GM21717 (cell line): ENCODE measurements at regions not wholly inside any gene's neighbourhood (a gene's known extent, or its start where the extent isn't known, plus 50 kb on each side); places are given as distances from the start of the nearest gene placed in this dataset.
"Not testable (repeated sequence)": the region's sequence is repeated elsewhere in the genome, so short reads cannot be mapped to it uniquely, and the experiment has no call there.

Experiments used
- ATAC-seq: cut with Tn5 transposase; IDR thresholded peaks from one replicate; pipeline ENCODE4 v1.9.1; 2021; ENCODE audit warnings: mild to moderate bottlenecking, moderate library complexity; ENCODE audit not compliant: unreplicated experiment

DNA sequence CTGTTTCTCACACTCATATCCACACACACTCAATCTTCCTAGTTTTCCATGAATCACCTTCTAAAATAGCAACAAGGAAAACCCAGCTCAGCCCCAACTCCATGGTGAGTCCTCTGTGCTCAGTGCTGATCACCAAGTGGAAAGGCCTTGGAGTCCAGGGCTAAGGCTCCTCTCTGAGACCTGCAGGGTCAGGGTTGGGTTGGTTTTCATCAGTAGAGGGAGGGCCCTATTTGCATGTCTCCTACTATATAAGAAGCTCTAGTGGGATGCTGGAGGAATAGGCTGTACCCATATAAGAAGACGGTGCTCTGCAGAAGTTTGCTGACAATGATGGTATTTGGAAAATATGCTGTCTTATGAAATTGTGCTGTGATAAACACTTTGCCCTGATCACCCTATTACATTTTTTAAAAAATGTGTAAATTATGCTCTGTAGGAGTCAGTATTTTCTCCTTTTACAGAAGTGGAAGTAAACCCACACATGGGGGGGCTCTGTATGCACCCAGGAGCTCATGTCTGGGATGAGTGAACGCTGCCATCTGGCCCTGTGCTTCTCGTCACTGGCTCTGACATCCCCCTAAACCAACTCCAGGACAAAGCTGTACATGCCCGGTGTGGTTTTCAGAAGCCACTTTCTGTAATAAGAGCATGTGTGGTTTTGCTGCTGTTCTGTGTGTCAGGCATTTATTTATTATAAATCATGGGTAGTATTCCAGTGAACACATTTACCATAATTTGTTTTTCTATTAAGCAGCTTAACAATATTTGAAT, 536.3 kb downstream of the TMEM121 start:
- no peak for ATAC-seq

DNA sequence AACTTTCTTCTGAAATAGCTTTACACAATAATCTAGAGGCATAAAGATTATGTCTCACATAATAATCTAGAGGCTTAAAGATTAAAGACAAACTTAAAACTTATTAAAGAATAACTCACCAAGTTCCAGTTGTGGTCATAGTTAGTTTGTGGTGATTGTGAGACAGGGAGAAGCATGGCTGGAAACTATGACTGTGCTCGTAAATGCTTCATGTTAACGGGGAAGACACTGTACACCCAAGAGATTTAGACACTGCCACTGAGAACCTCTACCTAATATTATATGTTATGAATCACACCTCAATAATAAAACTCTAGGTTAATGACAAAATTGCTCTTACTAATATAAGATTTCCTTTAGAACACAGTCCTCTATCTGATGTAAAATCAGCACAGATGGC, 541.6 kb downstream of the TMEM121 start:
- ATAC-seq = no peak

DNA sequence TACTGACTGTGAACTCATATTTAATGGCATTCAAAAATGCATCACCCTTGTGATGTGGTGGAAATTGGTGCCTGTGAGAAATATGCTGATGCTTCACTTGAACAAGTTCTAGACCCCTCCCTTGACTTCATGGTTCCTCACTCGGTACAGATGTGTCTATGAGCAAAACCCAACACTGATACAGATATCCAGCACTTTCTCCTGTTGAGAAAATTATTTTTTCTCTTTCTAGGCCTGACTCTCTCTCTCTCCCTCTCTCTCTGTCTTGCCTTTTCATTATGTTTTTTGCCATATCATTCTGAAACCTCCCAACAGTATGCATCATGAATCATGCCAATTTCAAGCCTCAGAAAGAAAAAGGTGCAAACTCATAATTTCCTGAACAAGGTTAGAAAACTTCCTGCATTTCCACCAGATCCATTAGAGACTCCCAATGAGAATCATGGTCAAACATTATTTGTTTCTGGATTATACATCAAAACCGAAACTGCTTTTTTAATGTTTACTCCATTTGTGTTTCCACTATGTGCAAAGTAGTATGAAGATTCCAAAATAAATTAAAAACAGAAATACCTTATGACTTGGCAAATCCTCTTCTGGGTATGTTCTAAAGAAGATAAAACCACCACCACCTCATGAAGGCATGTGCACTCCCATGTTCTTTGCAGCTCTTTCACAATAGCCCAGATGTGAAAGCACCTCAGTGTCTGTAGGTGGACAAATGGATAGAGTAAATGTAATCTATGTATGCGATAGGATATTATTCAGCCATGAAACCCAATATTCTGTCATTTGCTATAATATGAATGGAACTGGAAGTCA, 543.6 kb downstream of the TMEM121 start:
- no peak for ATAC-seq

DNA sequence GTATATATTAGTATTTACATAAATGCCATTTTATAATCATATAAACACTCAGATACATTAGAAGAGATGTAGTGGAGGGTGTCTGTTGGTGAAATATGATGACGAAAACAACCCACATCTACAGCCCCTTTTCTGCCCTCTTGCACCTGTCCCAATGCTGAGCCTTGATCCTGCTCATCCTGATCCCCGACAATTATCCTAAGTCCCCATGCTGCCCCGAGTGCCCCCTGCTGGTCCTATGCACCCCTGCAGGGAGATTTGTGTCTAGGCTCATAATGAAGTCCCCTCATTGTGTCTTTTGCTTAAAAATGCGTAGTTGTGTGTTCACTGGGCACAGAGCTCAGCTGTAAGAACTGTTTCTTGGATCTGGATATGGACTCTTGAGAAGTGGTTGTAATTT, 554.5 kb downstream of the TMEM121 start:
- no peak for ATAC-seq

DNA sequence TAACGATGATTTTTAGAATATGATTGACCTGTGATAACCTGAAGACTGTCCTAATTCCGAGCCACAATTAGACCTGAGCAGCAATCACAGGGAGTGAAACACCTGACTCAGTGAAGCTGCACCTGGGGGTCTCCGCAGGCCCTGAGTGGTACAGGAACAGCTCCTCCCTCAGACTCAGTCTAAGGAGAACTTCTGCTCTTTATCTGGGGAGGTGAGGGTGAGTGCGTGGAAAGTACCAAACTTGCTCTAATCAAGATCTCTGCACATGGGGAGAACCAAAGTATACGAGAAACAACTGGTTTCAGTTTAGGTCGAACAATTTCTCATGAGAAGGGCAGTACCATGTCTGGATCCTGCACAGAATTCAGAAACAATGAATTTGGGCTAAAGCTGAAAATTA, 555.3 kb downstream of the TMEM121 start:
- ATAC-seq = not testable (repeated sequence)

DNA sequence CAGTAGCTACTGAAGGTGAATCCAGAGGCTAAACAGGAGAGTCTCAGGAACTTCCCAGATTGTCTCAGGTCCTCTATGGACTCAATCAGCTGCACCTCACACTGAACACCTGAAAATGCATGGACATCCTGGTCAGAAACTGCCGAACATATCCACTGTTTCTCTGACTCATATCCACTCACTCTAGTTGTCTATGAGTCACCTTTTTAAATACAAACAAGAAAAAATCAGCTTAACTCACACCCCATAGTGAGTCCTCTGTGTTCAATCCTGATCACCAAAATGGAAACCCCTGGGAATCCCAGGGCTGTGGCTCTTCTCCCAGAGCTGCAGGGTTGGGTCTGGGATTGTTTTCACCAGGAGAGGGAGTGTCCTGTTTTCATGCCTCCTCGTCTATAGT, 556.7 kb downstream of the TMEM121 start:
- ATAC-seq = no peak

DNA sequence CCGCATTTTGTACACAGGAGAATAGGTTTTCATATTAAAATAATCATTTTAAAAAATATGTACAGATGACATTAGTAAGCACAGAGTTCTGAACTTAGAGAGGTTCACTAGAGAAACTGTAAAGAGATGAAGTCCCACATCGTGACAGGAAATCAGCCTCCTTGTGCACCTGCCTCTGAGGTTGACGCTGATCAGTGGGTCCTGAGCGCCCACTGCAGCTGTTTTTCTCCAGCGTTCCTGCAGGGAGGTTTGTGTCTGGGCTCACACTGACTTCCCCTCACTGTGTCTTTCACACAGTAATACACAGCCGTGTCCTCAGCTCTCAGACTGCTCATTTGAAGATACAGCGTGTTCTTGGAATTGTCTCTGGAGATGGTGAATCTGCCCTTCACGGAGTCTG, 561.5 kb downstream of the TMEM121 start:
- ATAC-seq = no peak

DNA sequence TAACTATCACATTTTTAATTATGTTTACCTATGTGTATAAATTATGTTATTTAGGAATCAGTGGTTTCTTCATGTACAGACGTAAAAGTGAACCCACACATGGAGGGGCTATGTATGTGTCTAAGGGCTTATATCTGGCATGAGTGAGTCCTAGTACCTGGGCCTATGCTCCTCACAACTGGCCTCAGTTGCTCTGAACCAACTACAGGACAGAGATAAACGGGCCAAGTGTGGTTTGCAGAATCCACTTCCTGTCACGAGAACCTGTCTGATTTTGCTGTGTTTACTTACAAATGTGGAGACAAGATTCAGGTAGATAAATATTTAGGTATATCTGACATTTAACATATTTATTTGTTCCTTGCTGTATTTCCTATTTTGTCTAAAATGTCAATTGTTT, 562.5 kb downstream of the TMEM121 start:
- ATAC-seq = not testable (repeated sequence)

DNA sequence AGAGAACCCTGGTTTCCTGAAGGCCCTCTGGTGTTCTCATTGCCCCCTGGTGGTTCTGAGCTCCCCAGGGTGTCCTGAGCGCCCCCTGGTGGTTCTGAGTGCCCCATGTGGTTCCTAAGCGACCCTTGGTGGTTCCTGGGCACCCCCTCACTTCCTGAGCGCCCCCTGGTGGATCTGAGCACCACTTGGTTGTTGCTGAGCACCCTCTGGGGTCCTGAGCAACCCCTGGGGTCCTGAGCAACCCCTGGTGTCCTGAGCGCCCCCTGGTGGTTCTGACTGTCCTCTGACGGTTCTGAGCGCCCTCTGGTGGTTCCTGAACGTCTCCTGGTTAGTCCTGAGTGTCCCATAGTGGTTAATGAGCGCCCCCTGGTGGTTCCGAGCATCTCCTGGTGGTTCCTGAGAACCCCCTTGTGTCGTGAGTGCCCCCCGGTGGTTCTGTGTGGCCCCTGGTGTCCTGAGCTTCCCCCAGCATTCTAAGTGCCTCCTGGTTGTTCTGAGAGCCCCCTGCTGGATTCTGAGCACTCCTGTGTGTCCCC, 568.3 kb downstream of the TMEM121 start:
- no peak for ATAC-seq

DNA sequence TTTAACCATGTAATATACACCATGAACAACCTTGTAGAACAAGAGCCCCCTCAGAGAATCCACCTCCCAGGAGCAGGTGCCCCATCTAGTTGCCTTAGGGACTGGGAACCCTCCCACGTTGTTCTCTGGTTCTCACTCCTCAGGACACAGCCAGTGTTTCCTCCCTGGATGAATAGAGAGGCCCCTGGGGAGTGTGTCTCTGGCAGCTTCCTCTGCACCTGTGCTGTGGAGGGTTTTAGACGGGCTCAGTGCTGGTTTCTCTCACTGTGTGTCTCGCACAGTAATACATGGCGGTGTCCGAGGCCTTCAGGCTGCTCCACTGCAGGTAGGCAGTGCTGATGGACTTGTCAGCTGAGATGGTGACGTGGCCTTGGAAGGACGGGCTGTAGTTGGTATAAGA, 581.3 kb downstream of the TMEM121 start:
- ATAC-seq = no peak

DNA sequence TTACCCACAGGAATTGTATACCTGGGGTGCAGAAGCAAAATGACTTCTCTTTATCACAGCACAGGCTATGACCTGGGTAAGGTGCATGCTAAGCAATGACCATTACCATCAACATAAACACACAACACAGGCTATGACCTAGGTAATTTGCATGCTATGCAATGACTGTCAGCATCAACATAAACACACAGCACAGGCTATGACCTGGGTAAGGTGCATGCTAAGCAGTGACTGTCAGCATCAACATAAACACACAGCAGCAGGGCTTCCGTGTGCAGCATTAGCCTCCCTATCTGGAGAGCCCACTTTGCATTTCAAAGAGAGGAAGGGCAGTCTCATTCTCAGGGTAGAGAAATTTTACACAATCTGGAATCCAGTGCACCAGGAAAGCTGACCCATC, 583.0 kb downstream of the TMEM121 start:
- no peak for ATAC-seq

DNA sequence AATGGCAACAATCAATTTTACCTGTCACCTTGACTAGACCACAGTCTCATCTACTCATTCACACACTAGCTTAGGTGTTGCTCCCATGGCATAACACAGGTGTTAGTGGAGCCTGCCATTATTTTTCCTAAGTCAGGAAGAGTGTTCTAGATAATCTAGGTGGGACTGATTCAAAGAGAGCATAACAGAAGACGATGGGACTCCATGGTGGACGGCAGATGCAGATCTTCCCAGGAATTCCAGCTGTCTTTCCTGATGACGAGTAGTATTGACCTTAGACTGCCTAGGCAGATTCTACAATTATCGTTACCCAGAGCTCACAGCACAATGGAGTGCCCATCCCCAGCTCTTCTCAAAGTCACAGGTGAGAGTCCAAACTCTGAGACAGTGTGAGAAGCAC, 589.0 kb downstream of the TMEM121 start:
- ATAC-seq = no peak

DNA sequence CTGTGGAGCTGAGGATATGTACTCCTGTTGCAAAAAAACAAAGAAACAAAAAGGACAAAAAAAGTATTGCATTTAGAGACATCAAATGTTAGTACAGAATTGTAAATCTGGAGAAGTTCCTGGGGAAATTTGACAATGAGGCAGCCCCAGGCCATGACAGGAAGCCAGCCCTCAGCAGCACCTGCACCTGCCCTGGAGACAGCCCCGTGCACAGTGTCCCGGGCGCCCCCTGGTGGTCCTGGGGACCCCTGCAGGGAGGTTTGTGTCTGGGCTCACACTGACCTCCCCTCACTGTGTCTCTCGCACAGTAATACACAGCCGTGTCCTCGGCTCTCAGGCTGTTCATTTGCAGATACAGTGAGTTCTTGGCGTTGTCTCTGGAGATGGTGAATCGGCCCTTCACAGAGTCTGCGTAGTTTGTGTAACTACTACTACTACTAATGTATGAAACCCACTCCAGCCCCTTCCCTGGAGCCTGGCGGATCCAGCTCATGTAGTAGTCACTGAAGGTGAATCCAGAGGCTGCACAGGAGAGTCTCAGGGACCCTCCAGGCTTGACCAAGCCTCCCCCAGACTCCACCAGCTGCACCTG, 590.1 kb downstream of the TMEM121 start:
- not testable (repeated sequence) for ATAC-seq

DNA sequence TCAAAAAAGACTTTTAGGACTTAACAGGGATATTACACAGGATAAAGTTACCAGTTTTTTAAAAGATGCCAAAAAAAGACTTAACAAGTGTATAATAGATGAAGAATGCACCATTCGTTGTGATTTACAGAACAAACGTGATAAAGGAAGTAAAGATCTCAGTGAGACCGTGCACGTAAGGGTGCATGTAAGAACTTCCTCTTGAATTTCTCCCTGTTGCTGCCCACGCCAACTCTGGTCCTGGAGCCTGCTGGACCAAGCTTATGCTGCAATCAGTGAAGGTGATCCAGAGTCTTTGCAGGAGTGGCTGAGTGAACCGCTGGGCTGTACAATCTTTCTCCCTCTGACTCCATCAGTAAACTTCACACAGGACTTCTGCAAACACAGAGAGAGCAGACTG, 593.7 kb downstream of the TMEM121 start:
- no peak for ATAC-seq

DNA sequence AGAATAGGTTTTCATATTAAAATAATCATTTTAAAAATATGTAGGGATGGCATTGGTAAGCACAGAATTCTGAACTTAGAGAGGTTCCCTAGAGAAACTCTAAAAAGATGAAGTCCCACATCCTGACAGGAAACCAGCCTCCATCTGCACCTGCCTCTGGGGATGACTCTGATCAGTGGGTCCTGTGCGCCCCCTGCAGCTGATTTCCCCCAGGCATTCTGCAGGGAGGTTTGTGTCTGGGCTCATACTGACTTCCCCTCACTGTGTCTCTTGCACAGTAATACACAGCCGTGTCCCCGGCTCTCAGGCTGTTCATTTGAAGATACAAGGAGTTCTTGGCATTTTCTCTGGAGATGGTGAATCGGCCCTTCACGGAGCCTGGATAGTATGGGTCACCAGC, 602.9 kb downstream of the TMEM121 start:
- no peak for ATAC-seq

DNA sequence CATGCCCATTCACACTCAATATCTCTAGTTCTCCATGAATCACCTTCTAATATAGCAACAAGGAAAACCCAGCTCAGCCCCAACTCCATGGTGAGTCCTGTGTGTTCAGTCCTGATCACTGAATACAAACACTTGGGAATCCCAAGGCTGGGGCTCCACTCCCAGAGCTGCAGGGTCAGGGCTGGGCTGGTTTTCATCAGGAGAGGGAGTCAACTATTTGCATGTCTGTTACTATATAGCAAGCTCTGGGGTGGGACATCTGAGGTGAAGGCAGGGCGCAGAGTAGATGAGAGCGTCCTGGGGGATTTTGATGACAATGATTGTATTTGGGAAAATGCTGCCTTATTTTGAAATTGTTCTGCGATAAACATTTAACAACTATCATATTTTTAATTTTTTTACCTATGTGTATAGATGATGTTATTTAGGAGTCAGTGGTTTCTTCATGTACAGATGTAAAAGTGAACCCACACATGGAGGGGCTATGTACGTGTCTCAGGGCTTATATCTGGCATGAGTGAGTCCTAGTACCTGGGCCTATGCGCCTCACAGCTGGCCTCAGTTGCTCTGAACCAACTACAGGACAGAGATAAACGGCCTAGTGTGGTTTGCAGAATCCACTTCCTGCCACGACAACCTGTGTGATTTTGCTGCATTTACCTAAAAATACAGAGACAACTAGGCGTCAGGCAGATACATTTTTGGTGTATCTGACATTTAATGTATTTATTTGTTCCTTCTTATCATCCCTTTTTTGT, 603.7 kb downstream of the TMEM121 start:
- ATAC-seq = not testable (repeated sequence)

DNA sequence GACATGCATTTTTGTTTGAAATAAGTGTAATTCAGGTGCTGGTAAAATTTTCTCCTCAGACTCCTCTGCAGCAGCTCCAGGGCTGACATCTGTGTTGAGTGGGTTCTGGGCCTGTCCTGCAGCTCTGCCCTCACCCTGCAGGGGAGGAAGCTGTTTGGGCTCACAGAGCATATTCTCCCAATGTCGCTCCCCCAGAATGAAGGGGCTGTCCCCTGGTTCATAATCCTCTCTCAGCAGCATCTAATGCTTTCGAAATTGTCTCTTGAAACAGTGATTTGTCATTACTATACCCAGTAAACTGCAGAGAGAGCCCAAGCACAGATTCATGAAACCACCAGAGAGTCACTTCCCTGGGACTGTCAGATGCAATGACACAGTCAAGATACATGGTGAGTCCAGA, 606.7 kb downstream of the TMEM121 start:
- ATAC-seq = not testable (repeated sequence)

DNA sequence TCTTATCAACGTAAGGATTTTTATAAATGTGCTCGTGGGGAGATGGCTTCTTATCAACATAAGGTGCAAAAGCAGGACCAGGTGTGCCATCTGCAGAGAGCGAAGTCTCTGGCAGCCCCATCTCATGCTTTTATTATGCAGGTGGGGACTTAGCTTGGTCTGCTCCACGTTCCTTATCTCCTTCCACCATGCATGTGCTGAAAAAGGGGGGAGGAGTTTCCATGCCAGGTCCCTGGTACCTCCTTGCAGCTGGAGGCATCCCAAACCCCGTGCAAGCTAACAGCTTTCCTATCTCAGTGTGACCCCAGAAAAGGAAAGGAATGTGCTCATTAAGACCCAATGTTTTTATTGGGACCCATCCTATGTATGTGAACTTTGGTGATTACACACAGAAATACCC, 608.5 kb downstream of the TMEM121 start:
- ATAC-seq = no peak

DNA sequence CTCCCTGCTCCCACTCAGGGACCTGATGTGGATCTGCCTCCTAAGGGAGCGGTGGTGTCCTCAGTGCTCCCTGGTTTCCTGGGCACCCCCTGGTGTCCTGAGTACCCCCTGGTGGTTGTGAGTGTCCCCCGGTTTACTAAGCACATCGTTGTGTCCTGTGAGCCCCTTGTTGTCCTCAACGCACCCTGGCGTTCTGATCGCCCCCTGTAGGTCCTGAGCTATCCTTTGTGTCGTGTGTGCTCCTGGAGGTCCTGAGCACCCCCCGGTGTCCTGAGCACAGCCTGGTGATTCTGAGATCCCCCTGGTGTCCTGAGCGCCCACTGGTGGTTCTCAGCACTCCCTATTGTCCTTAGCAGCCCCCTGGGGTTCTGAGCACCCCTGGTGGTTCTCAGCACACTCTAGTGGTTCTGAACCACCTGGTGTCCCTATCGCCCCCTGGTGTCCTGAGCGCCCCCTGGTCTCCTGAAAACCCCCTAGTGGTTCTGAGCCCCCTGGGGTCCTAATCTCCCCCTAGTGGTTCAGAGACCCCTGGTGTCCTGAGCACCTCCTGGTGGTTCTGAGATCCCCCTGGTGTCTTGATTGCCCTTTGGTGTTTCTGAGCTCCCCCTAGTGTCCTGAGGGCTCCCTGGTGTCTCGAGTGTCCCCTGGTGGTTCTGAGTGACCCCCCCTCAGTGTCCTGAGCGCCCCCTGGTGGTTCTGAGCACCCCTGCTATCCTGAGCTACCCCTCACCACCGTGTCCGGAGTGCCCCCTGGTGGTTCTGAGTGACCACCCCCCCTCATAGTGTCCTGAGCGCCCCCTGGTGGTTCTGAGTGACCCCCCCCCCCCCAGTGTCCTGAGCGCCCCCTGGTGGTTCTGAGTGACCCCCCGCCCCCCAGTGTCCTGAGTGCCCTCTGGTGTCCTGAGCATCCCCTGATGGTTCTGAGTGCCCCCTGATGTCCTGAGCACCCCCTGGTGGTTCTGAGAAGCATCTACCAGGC, 615.1 kb downstream of the TMEM121 start:
- ATAC-seq = no peak

DNA sequence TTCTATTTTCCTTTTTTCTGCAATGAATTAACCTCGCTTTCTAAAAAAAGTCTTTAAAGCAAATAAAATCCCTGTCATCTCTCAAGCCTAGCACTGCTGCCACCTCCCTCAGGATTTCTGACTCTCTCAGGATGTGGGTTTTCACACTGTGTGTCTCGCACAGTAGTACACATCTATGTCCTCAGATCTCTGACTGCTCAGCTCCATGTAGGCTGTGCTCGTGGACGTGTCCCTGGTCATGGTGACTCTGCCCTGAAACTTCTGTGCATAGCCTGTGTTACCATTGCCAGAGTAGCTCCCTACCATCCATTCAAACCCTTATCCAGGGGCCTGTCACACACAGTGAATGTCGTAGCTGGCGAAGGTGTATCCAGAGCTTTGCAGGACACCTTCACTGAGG, 619.3 kb downstream of the TMEM121 start:
- ATAC-seq = not testable (repeated sequence)
